B cell (primary cell): ENCODE measurements at regions not wholly inside any gene's neighbourhood (a gene's known extent, or its start where the extent isn't known, plus 50 kb on each side); places are given as distances from the start of the nearest gene placed in this dataset.

ENCODE experiments used
- ATAC-seq: fragments of 200-7000 bp; cut with Tn5 transposase; one replicate; pipeline ENCODE4 v1.10.0; 2021; ENCODE audit warnings: low read depth, mild to moderate bottlenecking, moderate number of reproducible peaks, moderate library complexity
- CTCF ChIA-PET: fragments of 350-600 bp; sonication (Branson Sonifier 250); formaldehyde crosslinking; loops from one replicate; lab custom pipeline; 2021; ENCODE audit warnings: antibody characterized with exemption, inconsistent platforms; lab: Charles Lee
- POLR2A ChIA-PET: fragments of 350-600 bp; sonication (Branson Sonifier 250); formaldehyde crosslinking; loops from one replicate; lab custom pipeline; 2021; ENCODE audit warnings: antibody characterized with exemption; lab: Charles Lee
- DNase-seq: peaks from one replicate; pipeline ENCODE4 v3.0.0; 2013
- H2AFZ ChIP-seq: 2 replicates; pipeline ENCODE4 v1.6.1; 2012; ENCODE audit warnings: mild to moderate bottlenecking, low read depth, low read length; ENCODE audit not compliant: insufficient read depth, poor library complexity, severe bottlenecking
- H3K27ac ChIP-seq, 2 donors: 1 replicate in 1 of 2; 2 replicates in 1 of 2; pipeline ENCODE4 v1.5.1; 2012 to 2013; ENCODE audit warnings: low read length in 2 of 2, mild to moderate bottlenecking in 2 of 2, moderate library complexity in 1 of 2
- H3K27me3 ChIP-seq, 4 experiments: fragments of 200-600 bp in 1 of 4; sonication (generic) in 1 of 4; replicated peaks in 1 of 4; 1 replicate in 2 of 4; 2 replicates in 2 of 4; pipeline versions ENCODE4 v1.6.1 to v1.7.0; 2013 to 2016; ENCODE audit warnings: low read length in 3 of 4, mild to moderate bottlenecking in 2 of 4, mixed read lengths in 1 of 4, moderate library complexity in 1 of 4; ENCODE audit not compliant: insufficient read depth in 4 of 4, control insufficient read depth in 3 of 4; ENCODE audit errors: control extremely low read depth in 1 of 4
- H3K36me3 ChIP-seq, 2 experiments: replicated peaks in 1 of 2; 1 replicate in 1 of 2; 2 replicates in 1 of 2; pipeline versions ENCODE4 v1.6.1 to v1.7.1; 2013; ENCODE audit warnings: low read length in 1 of 2; ENCODE audit not compliant: insufficient read depth in 2 of 2, control insufficient read depth in 1 of 2; ENCODE audit errors: control extremely low read depth in 1 of 2, extremely low read depth in 1 of 2
- H3K4me1 ChIP-seq, 2 donors: fragments of 200-600 bp in 1 of 2; sonication (generic) in 1 of 2; 1 replicate in 1 of 2; 2 replicates in 1 of 2; pipeline versions ENCODE4 v1.5.1 to v1.6.1; 2013 to 2017; ENCODE audit warnings: low read length in 2 of 2; ENCODE audit not compliant: control insufficient read depth in 2 of 2, insufficient read depth in 2 of 2
- H3K4me2 ChIP-seq: replicated peaks from 2 replicates; pipeline ENCODE3; 2012; ENCODE audit warnings: mild to moderate bottlenecking, low read depth, low read length; ENCODE audit not compliant: poor library complexity, severe bottlenecking
- H3K4me3 ChIP-seq, 5 experiments: fragments of 200-600 bp in 1 of 5; sonication (generic) in 1 of 5; 1 replicate in 3 of 5; 2 replicates in 2 of 5; pipeline versions ENCODE4 v1.5.1 to v1.7.0; 2011 to 2016; ENCODE audit warnings: low read length in 4 of 5, mild to moderate bottlenecking in 4 of 5, low read depth in 2 of 5, control low read depth in 1 of 5, moderate library complexity in 1 of 5; ENCODE audit not compliant: insufficient read depth in 1 of 5; ENCODE audit errors: control extremely low read depth in 1 of 5, extremely low read depth in 1 of 5
- H3K79me2 ChIP-seq: fragments of 200-600 bp; sonication (generic); one replicate; pipeline ENCODE4 v1.6.0; 2016; ENCODE audit warnings: low read length; ENCODE audit not compliant: control insufficient read depth, insufficient read depth
- H3K9ac ChIP-seq: fragments of 200-600 bp; sonication (generic); 2 replicates; pipeline ENCODE4 v1.6.1; 2017; ENCODE audit warnings: mild to moderate bottlenecking, low read length, moderate library complexity
- H3K9me3 ChIP-seq, 3 donors: one replicate each; pipeline versions ENCODE4 v1.6.1 to v1.7.1; 2013; ENCODE audit warnings: low read length in 2 of 3; ENCODE audit not compliant: control insufficient read depth in 2 of 3, insufficient read depth in 1 of 3; ENCODE audit errors: control extremely low read depth in 1 of 3
- H4K20me1 ChIP-seq: 2 replicates; pipeline ENCODE4 v1.6.0; 2012; ENCODE audit warnings: mild to moderate bottlenecking, low read length; ENCODE audit not compliant: insufficient read depth, control insufficient read depth, poor library complexity, severe bottlenecking
- H3K27ac Mint-ChIP-seq: one replicate; pipeline ENCODE4 v1.8.0; 2021; ENCODE audit warnings: mixed read lengths
- H3K27me3 Mint-ChIP-seq: one replicate; pipeline ENCODE4 v1.8.0; 2021; ENCODE audit warnings: mixed read lengths
- H3K4me1 Mint-ChIP-seq: one replicate; pipeline ENCODE4 v1.8.0; 2021; ENCODE audit warnings: mixed read lengths
- H3K4me3 Mint-ChIP-seq: one replicate; pipeline ENCODE4 v1.8.0; 2021; ENCODE audit warnings: mixed read lengths
- H3K9me3 Mint-ChIP-seq: one replicate; pipeline ENCODE4 v1.8.0; 2022; ENCODE audit warnings: mixed read lengths; ENCODE audit not compliant: insufficient read depth
- EZH2 ChIP-seq: IDR thresholded peaks from 2 replicates; pipeline ENCODE4 v1.6.1; 2012; ENCODE audit warnings: borderline replicate concordance, low read depth, mild to moderate bottlenecking, moderate library complexity, low read length; ENCODE audit not compliant: insufficient read depth, poor library complexity, severe bottlenecking
- WGBS: methylation state at CpG from one replicate; pipeline ENCODE4 v1.1.5; 2013; ENCODE audit warnings: missing lambda C conversion rate; ENCODE audit not compliant: insufficient coverage; 5-methylcytosine and 5-hydroxymethylcytosine counted together
- intact Hi-C: fragments of 100-400 bp; cut with micrococcal nuclease; formaldehyde crosslinking; loops from one replicate; pipeline ENCODE4 v1.10.0; 2022
- TF ChIP-seq, protein P1 (sequence below): fragments of 200-600 bp; IDR thresholded peaks from one replicate; pipeline ENCODE4 v1.8.0; 2022; ENCODE audit warnings: antibody characterized with exemption, mild to moderate bottlenecking

DNA sequence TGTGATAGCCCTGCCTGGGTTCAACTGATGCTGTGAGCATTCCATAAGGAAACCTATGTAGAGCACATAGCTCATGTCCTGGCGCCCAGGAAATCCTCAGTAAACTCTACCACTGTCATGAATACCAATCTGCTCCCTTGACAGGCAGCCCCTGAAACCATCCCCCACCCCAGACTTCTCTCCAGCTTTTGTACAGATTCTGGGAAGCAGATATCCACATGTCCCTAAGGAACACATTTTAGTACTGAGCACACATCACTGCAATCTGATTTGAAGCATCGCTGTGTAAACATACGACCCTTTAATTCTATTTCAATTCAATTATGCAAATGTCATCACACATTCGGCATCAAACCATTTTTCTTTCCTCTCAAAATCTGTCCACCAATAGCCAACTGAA lies 89.5 kb upstream of the FSTL4 start:
- no peaks in the 10 kb centered on the region for H3K27me3 ChIP-seq
- no peaks in the 10 kb centered on the region for H3K36me3 ChIP-seq
- H3K4me2 ChIP-seq = no peak overlapping the region
- DNase-seq = no peak
- intact Hi-C loops = no loop called here
- peaks cover 7% of the 10 kb centered on the region for H3K4me1 Mint-ChIP-seq
- H3K9me3 Mint-ChIP-seq = no peaks in the 10 kb centered on the region
- H2AFZ ChIP-seq = no peak overlapping the region
- ChIA-PET POLR2A (no interaction called here), CTCF (no interaction called here)
- ATAC-seq = no peak
- no peaks in the 10 kb centered on the region for H4K20me1 ChIP-seq
- no peak overlapping the region for H3K9ac ChIP-seq
- peaks cover 0 to 10% of the 10 kb centered on the region in 2 donors for H3K4me1 ChIP-seq
- H3K27ac ChIP-seq = no peak overlapping the region
- TF ChIP-seq EZH2 = no peak
- TF ChIP-seq, protein P1, sequence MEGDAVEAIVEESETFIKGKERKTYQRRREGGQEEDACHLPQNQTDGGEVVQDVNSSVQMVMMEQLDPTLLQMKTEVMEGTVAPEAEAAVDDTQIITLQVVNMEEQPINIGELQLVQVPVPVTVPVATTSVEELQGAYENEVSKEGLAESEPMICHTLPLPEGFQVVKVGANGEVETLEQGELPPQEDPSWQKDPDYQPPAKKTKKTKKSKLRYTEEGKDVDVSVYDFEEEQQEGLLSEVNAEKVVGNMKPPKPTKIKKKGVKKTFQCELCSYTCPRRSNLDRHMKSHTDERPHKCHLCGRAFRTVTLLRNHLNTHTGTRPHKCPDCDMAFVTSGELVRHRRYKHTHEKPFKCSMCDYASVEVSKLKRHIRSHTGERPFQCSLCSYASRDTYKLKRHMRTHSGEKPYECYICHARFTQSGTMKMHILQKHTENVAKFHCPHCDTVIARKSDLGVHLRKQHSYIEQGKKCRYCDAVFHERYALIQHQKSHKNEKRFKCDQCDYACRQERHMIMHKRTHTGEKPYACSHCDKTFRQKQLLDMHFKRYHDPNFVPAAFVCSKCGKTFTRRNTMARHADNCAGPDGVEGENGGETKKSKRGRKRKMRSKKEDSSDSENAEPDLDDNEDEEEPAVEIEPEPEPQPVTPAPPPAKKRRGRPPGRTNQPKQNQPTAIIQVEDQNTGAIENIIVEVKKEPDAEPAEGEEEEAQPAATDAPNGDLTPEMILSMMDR = no peak
- no peaks in the 10 kb centered on the region for H3K9me3 ChIP-seq
- H3K4me3 ChIP-seq = no peak overlapping the region
- no peak overlapping the region for H3K4me3 Mint-ChIP-seq
- H3K27ac Mint-ChIP-seq = no peak overlapping the region
- WGBS = 96% methylated on average over 3 of the region's 4 CpGs
- H3K79me2 ChIP-seq = no peaks in the 10 kb centered on the region
- no peaks in the 10 kb centered on the region for H3K27me3 Mint-ChIP-seq

- Mint-ChIP-seq H3K4me1 (peaks cover 7% of the 10 kb centered on the region), H3K27ac (no peak overlapping the region), H3K27me3 (no peaks in the 10 kb centered on the region), H3K4me3 (no peak overlapping the region), H3K9me3 (no peaks in the 10 kb centered on the region)
- WGBS = 100% methylated on average over 2 of the region's 2 CpGs
- Histone ChIP-seq H4K20me1 (no peaks in the 10 kb centered on the region), H3K4me1 (peaks cover 0 to 10% of the 10 kb centered on the region in 2 donors), H3K27me3 (no peaks in the 10 kb centered on the region), H3K27ac (no peak overlapping the region), H2AFZ (no peak overlapping the region), H3K36me3 (no peaks in the 10 kb centered on the region), H3K4me2 (no peak overlapping the region), H3K9me3 (no peaks in the 10 kb centered on the region), H3K4me3 (no peak overlapping the region), H3K9ac (no peak overlapping the region), H3K79me2 (no peaks in the 10 kb centered on the region)
- ATAC-seq (no peak), DNase-seq (no peak)
- no peak for TF ChIP-seq EZH2
- TF ChIP-seq, protein P1 = no peak
- intact Hi-C loops = no loop called here
- ChIA-PET POLR2A (no interaction called here), CTCF (no interaction called here)
Observed at GRCh38 chr5:133700251-133700650, 87.9 kb upstream of the FSTL4 start.
